ENCODE measurements at regions not wholly inside any gene's neighbourhood (a gene's known extent, or its start where the extent isn't known, plus 50 kb on each side); places are given as distances from the start of the nearest gene placed in this dataset.

DNA sequence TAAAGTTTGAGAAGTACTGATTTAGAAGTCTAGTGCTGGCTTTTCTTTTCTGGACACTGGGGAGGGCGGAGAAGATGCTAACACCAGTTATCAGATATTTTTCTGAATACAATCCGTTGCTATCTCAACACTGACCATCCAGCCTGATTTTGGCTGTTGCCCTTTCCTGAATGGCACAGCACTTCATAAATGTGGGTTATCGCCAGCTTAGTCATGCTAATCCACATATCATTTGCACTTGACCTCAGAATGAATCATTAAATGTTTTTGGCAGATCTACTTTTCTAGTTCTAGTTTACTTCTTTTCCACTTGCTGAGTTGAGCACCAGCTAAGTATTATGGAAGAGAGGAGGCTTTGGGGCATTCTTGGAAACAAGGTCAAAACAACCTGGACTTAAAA lies 60.8 kb upstream of the ESX1 start:
- CTCF ChIA-PET = no interaction called here

DNA sequence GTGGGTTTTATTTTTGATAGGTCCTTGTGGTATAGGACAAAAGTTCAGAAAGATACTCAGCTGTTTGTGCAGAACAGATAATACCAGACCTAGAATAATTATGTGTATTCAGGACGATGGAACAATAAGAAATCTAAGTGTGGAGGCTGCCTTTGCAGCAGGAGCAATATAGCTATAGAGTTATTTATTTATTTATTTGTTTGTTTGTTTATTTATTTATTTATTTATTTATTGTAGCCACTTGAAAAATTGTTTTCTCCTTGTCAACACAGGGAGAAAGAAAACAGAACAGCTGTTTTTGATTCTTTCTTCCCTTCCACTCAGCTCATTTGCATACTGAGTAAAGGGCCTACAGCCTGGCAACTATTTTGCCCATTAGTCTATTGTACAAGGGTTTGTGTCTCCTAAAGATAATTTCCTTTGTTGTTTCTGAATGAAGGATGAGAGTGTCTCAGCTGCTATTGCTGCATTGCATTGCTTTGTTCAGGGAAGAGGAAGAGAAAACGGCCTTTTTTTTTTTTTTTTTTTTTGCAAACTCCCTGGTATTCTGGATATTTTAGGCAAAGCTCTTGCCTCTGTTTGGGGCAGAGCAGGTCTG lies 56.0 kb upstream of the ESX1 start:
- Histone ChIP-seq H3K4me3 (ENCODE audit: low read depth in 2 of 2, low read length in 2 of 2) (no peak overlapping the region), H3K4me1 (ENCODE audit: control insufficient read depth, insufficient read depth, low read length) (no peaks in the 10 kb centered on the region), H3K9me3 (ENCODE audit: control insufficient read depth, insufficient read depth, low read depth, low read length) (no peaks in the 10 kb centered on the region), H3K27ac (ENCODE audit: low read length) (no peak overlapping the region), H3K36me3 (ENCODE audit: control insufficient read depth, insufficient read depth, low read length) (no peaks in the 10 kb centered on the region), H3K27me3 (ENCODE audit: control insufficient read depth, insufficient read depth, low read length) (no peaks in the 10 kb centered on the region)
- intact Hi-C loops (cut with micrococcal nuclease; ENCODE audit: unreplicated experiment) (no loop called here), in situ Hi-C loops (cut with HindIII; ENCODE audit: low pct_unique_long_range_greater_than_20kb, low sequenced_read_pairs) (no loop called here)
- no peak for ATAC-seq
- CTCF ChIA-PET = interaction anchor here (0.6 kb wide), 1 partner anchor 24 kb away, joined by 3 read pairs; no protein-coding TSS in a partner anchor
- TF ChIP-seq POLR2AphosphoS5 (IDR thresholded peaks at IDR 0.05; ENCODE audit: low read depth, low read length) = no peak
- TF ChIP-seq REST (IDR thresholded peaks at IDR 0.05; ENCODE audit: insufficient read depth in 1 of 2, low read depth in 2 of 2, low read length in 1 of 2) = no peak
- TF ChIP-seq TCF7L2 (IDR thresholded peaks at IDR 0.05; ENCODE audit: low read depth, low read length) = no peak
- TF ChIP-seq SIN3A (IDR thresholded peaks at IDR 0.05; ENCODE audit: borderline replicate concordance, insufficient read depth, low read depth, low read length) = no peak
- DNase-seq (ENCODE audit: low read depth, low spot score) = no peak
- no TSS peak for BruUV-seq (replicated peaks)
- POLR2A ChIA-PET = no interaction called here

More for the DNA sequence above, 60.8 kb upstream of the ESX1 start:
- Histone ChIP-seq H3K4me1 (ENCODE audit: control insufficient read depth, insufficient read depth, low read length) (no peaks in the 10 kb centered on the region), H3K27me3 (ENCODE audit: control insufficient read depth, insufficient read depth, low read length) (no peaks in the 10 kb centered on the region), H3K4me3 (ENCODE audit: low read depth in 2 of 2, low read length in 2 of 2) (no peak overlapping the region), H3K9me3 (ENCODE audit: control insufficient read depth, insufficient read depth, low read depth, low read length) (no peaks in the 10 kb centered on the region), H3K27ac (ENCODE audit: low read length) (no peak overlapping the region), H3K36me3 (ENCODE audit: control insufficient read depth, insufficient read depth, low read length) (no peaks in the 10 kb centered on the region)
- intact Hi-C loops (cut with micrococcal nuclease; ENCODE audit: unreplicated experiment) = no loop called here
- 0 out of 2 replicates have a peak, but pooled peaks have one; percentile 22 for ATAC-seq
- POLR2A ChIA-PET = no interaction called here
- TF ChIP-seq REST (IDR thresholded peaks at IDR 0.05; ENCODE audit: insufficient read depth in 1 of 2, low read depth in 2 of 2, low read length in 1 of 2) = no peak
- no peak for TF ChIP-seq POLR2AphosphoS5 (IDR thresholded peaks at IDR 0.05; ENCODE audit: low read depth, low read length)
- no peak for TF ChIP-seq CTCF (IDR thresholded peaks at IDR 0.05)
- no peak for TF ChIP-seq TCF7L2 (IDR thresholded peaks at IDR 0.05; ENCODE audit: low read depth, low read length)
- no peak for TF ChIP-seq SIN3A (IDR thresholded peaks at IDR 0.05; ENCODE audit: borderline replicate concordance, insufficient read depth, low read depth, low read length)
- BruUV-seq (replicated peaks) = no TSS peak
- DNase-seq (ENCODE audit: low read depth, low spot score) = no peak
- in situ Hi-C loops (cut with HindIII; ENCODE audit: low pct_unique_long_range_greater_than_20kb, low sequenced_read_pairs) = no loop called here

All from Panc1 (cell line).